HK-2 (cell line): ENCODE measurements at regions not wholly inside any gene's neighbourhood (a gene's known extent, or its start where the extent isn't known, plus 50 kb on each side); places are given as distances from the start of the nearest gene placed in this dataset.
A peak's percentile ranks its signal among the peaks of the same experiment; 100 is the strongest.

Experiments used
- DNase-seq: peaks from one replicate; pipeline ENCODE4 v3.0.0-alpha.2; 2018; ENCODE audit not compliant: unreplicated experiment

- peak; percentile 35 for DNase-seq
These were observed 303.4 kb downstream of the SPRY2 start for GRCh38 chr13:80037505-80037888.

GRCh38 chr13:80036845-80037504 lies 304.0 kb downstream of the SPRY2 start:
- DNase-seq: no peak

DNA sequence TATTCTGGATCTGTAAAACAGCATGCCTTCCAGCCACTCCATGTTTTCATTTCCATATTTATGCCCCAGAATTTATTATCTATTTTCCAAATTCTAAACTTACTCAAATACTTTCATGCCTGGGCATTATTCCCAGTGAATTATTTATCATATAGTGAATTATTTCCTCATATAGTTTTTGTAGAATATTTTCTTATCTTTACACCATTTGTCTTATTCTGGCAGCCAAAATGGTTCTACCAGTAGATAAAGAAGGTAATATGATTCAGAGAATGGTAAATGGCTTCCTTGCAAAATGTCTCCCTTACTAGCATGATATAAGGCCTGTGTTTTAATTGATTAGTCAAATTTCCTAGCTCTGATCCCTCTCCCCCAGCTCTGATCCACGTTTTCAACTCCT lies 305.8 kb downstream of the SPRY2 start:
- DNase-seq: no peak

- DNase-seq: no peak
These were observed 307.0 kb downstream of the SPRY2 start for GRCh38 chr13:80033951-80034350.

GRCh38 chr13:80033286-80033685 lies 307.6 kb downstream of the SPRY2 start:
- no peak for DNase-seq

DNA sequence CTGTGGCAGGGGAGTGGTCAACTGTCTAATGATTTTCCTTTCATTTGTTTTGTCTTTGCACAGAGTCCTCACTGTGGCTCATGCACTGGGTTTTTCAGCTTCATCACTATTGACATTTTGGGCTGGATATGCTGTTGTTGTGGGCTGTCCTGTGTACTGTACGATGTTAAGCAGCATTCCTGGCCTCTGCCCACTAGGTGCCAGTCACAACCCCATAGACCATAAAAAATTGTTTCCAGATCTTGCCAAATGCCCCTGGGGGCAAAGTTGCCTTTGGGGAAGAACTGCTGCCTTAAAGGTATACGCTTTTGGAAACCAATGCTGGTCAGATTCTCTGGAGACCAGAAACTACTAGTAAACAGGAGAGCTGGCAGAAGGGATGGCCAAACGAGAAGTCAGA lies 310.4 kb downstream of the SPRY2 start:
- DNase-seq: no peak

GRCh38 chr13:80029170-80029569 lies 311.8 kb downstream of the SPRY2 start:
- DNase-seq: no peak

- no peak for DNase-seq
These were observed 318.8 kb downstream of the SPRY2 start for GRCh38 chr13:80022146-80022545.

DNA sequence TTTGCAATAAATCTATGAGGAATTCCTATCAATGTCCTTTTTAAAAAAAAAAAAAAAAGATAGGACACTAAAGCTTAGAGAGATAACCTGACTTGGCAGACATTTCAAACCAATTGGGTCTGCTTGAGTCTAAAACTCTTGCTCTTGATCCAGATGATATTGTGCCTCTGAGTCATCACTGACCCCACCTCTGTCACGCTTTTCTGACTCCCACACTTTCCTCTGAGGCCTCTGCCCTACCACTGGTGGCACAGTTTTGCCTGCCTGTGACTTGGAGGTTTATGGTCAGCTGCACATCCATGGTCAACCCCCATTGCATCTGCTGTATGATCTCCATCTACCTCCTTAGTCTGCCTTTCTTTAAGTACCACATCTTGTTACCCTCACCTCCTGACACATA lies 328.7 kb downstream of the SPRY2 start:
- DNase-seq: peak; percentile 30

- no peak for DNase-seq
These were observed 329.3 kb downstream of the SPRY2 start for GRCh38 chr13:80011448-80012212.

DNA sequence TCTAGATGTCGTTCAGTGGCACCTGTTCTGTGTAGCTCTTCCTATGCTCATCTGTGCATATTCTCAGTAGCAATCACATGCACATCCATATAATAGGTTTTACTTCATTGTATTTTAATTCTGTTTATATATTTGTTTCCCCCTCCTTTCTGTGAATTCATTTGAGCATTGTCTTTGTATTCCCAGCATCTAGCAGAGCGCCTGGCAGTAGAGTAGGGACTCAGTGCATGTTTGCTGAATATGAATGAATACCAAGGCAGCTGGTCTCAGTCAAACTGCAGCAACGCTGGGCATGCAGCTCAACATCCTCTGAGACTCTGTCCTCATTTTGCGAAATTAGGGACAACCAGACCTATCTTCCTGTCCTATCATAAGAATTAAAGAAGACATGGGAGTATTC lies 330.1 kb downstream of the SPRY2 start:
- DNase-seq: no peak

DNA sequence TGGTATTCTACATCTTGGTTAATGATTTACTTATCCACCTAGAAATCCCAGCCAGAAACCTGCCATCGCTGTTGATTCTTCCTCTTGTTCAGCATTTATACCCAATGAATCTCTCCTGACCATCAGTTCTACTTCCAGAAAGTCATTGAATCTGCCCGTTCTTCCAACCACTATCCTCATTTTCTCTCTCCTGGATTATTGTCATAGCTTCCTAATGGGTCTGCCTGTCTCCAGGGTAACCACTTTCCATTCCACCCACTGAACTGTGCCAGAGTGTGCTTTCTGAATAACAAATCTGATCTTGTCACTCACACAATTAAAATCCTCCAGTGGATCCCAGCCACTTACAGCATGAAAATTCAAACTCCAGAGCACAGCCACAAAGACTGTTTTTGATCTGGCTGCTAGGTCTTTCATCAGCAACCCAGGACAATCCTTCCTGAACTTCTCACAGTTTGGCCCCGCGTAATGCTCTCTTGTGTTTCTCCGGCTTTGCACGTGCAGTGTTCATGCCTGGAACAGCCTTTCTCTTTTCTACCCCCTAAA lies 330.6 kb downstream of the SPRY2 start:
- no peak for DNase-seq

DNA sequence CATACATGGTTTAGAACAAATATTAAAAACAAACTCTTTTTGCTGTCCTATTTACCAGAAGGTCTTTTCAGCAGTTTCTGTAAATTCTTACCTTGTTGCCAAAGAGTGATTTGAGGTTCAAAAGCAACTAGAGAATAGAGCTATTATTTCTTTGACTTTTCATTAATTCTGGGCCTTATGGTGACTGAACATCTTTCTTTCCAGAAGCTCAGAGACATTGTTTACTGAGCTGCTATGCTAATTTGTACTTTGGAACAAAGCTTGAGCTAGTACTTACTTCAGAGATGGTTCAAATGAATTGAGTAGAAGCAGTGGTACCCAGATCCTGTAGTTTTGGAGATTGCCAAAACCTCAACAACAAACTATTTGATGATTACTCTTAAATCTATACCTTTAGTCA lies 331.2 kb downstream of the SPRY2 start:
- DNase-seq: no peak

DNA sequence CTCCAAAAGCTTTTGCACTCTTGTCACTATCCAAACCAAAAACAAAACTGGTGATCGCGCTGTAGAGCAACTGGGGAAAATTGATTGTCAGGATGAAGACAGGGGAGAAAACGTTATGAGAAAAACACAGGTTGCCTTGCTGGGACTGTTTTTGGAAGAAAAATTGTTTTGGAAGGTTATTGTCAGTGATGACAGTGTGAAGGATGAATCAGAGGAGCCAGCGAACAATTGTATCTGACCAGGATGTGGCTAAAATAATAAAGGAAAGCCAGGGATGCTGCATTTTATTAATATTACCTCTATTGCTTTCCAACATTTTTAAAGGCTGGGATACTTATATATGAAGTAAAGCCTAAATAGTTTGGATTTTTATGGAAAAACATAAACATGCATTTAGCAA lies 334.0 kb downstream of the SPRY2 start:
- no peak for DNase-seq

DNA sequence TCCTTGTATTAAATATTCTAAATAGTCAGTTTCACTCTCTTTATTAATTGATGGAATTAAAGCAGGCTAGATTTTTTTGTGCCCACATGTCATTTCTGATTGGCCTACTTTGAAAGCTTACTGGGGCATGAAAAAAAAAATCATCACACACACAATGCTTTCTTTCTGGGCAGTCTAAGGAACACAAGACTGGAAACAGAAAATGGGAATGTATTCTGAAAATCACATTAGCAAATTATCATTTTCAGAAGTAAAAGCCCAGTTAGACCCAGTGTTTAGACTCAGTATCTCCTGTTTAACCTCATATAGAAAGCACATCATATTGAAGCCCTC lies 339.4 kb downstream of the SPRY2 start:
- DNase-seq: no peak

- no peak for DNase-seq
These were observed 340.0 kb downstream of the SPRY2 start for GRCh38 chr13:80000684-80001509.

GRCh38 chr13:79999601-80000000 lies 341.3 kb downstream of the SPRY2 start:
- no peak for DNase-seq

DNA sequence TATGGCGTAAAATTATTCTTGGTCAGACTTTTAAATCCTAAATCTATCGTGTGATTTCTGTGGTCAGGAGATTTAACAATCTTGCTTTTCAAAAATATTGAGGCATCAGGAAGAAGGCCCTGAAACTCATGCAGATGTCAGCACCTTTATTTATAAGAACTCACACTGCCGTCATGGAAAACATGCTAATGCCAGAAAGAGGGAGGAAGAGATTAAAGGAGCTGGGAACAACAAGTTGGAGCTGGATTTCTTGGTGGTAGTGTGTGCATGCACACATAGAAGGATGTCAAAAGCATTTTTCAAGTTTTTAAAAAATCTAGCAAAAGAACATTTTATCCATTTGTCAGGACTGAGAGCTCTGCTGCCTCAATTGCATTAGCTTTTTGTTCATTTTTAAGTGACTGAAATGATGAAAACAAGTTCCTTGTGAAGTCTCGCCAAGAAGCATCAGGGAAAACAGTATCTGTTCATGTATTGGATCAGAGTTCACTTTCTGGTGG lies 342.5 kb downstream of the SPRY2 start:
- DNase-seq: no peak

DNA sequence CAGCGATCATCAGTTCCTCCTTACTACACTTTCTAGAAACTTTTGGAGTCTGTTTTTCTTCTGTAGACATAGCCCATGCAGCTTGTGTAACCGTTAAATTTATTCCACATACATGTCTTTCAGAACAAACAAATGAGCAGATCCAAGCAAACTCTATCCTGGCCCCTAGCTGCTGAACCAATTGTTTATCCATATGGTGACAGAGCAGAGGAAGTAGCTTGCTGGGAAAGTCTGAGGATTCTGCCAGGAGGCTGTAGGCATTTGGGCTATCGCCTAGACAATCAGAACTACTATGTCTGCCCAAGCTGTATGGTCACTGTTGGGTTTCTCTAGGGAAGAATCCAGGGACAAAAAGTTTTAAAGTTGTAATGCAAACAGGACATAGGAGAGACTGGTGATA lies 343.7 kb downstream of the SPRY2 start:
- DNase-seq: no peak

- no peak for DNase-seq
These were observed 345.6 kb downstream of the SPRY2 start for GRCh38 chr13:79995334-79995733.

DNA sequence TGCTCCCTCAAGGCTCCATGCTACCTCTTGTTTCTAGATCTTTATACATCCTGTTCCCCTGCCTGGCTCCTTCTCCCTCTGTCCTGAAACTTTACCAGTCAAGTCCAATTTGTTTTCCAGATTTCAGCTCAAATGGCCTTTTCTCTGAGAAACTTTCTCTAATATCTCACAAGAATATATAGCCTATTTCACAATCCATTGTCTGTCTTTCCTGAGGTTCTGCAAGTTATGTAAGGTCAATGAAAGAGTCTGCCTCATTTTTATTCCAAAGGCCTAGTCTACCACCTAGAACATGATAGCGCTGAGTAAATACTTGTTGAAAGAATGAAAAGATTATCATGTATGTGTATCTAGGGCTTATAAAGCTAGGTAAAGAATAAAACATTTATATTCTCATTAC lies 348.8 kb downstream of the SPRY2 start:
- no peak for DNase-seq

- no peak for DNase-seq
These were observed 350.9 kb downstream of the SPRY2 start for GRCh38 chr13:79990048-79990447.
